ENCODE measurements at regions not wholly inside any gene's neighbourhood (a gene's known extent, or its start where the extent isn't known, plus 50 kb on each side); places are given as distances from the start of the nearest gene placed in this dataset.

DNA sequence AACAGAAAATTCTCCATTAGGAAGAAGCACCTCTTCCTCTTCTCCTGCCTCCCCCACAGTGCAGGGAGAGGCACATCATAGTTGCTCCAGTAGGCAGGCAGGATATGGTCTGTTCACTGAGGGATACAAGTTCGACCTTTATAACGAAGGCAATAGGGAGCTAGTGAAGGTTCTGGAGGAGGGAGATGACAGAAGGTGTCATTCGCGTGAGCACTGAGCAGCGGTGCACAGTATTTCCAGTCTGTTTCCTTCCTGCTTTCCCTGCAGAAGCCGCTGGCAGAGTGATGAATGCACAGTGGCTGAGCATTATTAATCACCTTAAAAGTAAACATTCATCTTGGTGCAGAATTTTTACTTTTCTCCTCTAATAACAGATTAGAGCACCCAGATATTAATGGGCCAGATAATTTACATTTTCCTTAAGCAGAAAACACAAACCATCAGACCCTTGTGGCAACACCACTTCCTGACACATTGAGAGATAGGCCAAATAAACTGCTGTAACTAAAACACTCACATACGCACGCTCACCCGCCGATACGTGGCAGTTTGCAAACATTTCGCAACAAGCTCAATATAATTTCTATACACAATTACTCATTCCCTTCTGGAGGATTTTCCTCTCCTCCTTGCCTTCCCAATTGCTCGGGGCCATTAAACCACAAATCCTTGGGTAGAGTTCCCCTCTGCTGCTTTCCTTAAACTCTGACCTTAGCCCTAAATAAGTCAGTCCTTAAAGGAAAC is 69.5 kb downstream of the AIPL1 start:
- TF ChIP-seq SIX5 (IDR thresholded peaks at IDR 0.05; ENCODE audit: low read depth, low read length) (no peak), EZH2 (IDR thresholded peaks at IDR 0.05; ENCODE audit: low read depth, low read length, severe bottlenecking) (no peak), PHF8 (conservative IDR thresholded peaks at IDR 0.05; ENCODE audit: low read depth, low read length) (no peak)
- TF ChIP-seq, protein P1, sequence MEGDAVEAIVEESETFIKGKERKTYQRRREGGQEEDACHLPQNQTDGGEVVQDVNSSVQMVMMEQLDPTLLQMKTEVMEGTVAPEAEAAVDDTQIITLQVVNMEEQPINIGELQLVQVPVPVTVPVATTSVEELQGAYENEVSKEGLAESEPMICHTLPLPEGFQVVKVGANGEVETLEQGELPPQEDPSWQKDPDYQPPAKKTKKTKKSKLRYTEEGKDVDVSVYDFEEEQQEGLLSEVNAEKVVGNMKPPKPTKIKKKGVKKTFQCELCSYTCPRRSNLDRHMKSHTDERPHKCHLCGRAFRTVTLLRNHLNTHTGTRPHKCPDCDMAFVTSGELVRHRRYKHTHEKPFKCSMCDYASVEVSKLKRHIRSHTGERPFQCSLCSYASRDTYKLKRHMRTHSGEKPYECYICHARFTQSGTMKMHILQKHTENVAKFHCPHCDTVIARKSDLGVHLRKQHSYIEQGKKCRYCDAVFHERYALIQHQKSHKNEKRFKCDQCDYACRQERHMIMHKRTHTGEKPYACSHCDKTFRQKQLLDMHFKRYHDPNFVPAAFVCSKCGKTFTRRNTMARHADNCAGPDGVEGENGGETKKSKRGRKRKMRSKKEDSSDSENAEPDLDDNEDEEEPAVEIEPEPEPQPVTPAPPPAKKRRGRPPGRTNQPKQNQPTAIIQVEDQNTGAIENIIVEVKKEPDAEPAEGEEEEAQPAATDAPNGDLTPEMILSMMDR (IDR thresholded peaks at IDR 0.05; ENCODE audit: control extremely low read depth in 1 of 3, insufficient read depth in 1 of 3, low read depth in 1 of 3, low read length in 3 of 3) = no peak
- TF ChIP-seq, protein P2, sequence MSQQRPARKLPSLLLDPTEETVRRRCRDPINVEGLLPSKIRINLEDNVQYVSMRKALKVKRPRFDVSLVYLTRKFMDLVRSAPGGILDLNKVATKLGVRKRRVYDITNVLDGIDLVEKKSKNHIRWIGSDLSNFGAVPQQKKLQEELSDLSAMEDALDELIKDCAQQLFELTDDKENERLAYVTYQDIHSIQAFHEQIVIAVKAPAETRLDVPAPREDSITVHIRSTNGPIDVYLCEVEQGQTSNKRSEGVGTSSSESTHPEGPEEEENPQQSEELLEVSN (IDR thresholded peaks at IDR 0.05) = no peak

Data from H1 (cell line).